Spleen (tissue), 11 donors: ENCODE measurements at regions not wholly inside any gene's neighbourhood (a gene's known extent, or its start where the extent isn't known, plus 50 kb on each side); places are given as distances from the start of the nearest gene placed in this dataset.
"Not testable (repeated sequence)": the region's sequence is repeated elsewhere in the genome, so short reads cannot be mapped to it uniquely, and the experiment has no call there.

Experiments used
- DNase-seq: peaks from one replicate; pipeline ENCODE4 v3.0.0-alpha.2; 2020
- H3K27ac ChIP-seq, 8 donors: fragments of 200-600 bp; sonication (generic) in 7 of 8; 1 replicate in 4 of 8; 2 replicates in 4 of 8; pipeline versions ENCODE4 v1.5.0 to v1.8.0; 2016 to 2021; ENCODE audit warnings: inconsistent platforms in 4 of 8, mild to moderate bottlenecking in 4 of 8, moderate library complexity in 1 of 8
- H3K27me3 ChIP-seq, 7 donors: fragments of 200-600 bp; sonication (generic) in 6 of 7; replicated peaks in 1 of 7; 1 replicate in 4 of 7; 2 replicates in 3 of 7; pipeline versions ENCODE4 v1.5.0 to v1.8.0; 2016 to 2021; ENCODE audit warnings: inconsistent platforms in 3 of 7, mild to moderate bottlenecking in 1 of 7
- H3K36me3 ChIP-seq, 6 donors: fragments of 200-600 bp; sonication (generic) in 5 of 6; 1 replicate in 4 of 6; 2 replicates in 2 of 6; pipeline versions ENCODE4 v1.5.0 to v1.8.0; 2016 to 2021; ENCODE audit warnings: inconsistent platforms in 2 of 6
- H3K4me1 ChIP-seq, 6 donors: fragments of 200-600 bp; sonication (generic) in 5 of 6; 1 replicate in 3 of 6; 2 replicates in 3 of 6; pipeline versions ENCODE4 v1.5.0 to v1.8.0; 2016 to 2021; ENCODE audit warnings: inconsistent platforms in 3 of 6
- H3K4me3 ChIP-seq, 8 donors: fragments of 200-600 bp; sonication (generic) in 7 of 8; 1 replicate in 4 of 8; 2 replicates in 4 of 8; pipeline versions ENCODE4 v1.5.0 to v1.8.0; 2016 to 2021; ENCODE audit warnings: inconsistent platforms in 4 of 8, mild to moderate bottlenecking in 4 of 8, moderate library complexity in 2 of 8
- H3K9me3 ChIP-seq, 8 donors: fragments of 200-600 bp; sonication (generic) in 7 of 8; 1 replicate in 4 of 8; 2 replicates in 4 of 8; pipeline versions ENCODE4 v1.5.0 to v1.8.0; 2016 to 2021; ENCODE audit warnings: inconsistent platforms in 4 of 8
- POLR2A ChIP-seq, 3 donors: fragments of 450-650 bp; IDR thresholded peaks; one replicate each; pipeline ENCODE4 v1.5.1; 2017; ENCODE audit warnings: antibody characterized with exemption in 3 of 3, mild to moderate bottlenecking in 1 of 3
- POLR2AphosphoS5 ChIP-seq, 3 donors: sonication (generic); formaldehyde crosslinking; IDR thresholded peaks; one replicate each; pipeline ENCODE4 v1.5.1; 2017; ENCODE audit warnings: antibody characterized with exemption in 3 of 3
- WGBS, 5 donors: extraction: QIAGEN DNeasy Blood & Tissue Kit in 3 of 5; methylation state at CpG; one replicate each; pipeline versions ENCODE4 v1.1.5 to v1.1.7; 2013 to 2018; 5-methylcytosine and 5-hydroxymethylcytosine counted together
- intact Hi-C: fragments of 100-400 bp; cut with DNase I; formaldehyde crosslinking; loops from one replicate; pipeline ENCODE4 v1.15.0; 2023; ENCODE audit warnings: low total_unique reads
- TF ChIP-seq, protein P1 (sequence below), 11 experiments: fragments of 200-600 bp in 7 of 11; fragments of 450-650 bp in 4 of 11; sonication (generic) in 4 of 11; IDR thresholded peaks in 8 of 11; conservative IDR thresholded peaks in 3 of 11; 1 replicate in 7 of 11; 2 replicates in 4 of 11; pipeline versions ENCODE4 v1.4.0 to v1.8.0; 2016 to 2021; ENCODE audit warnings: antibody characterized with exemption in 11 of 11, inconsistent platforms in 4 of 11, mild to moderate bottlenecking in 1 of 11
- donor health status: healthy with polysubstance abuse.
- donor health status: DM: no; HTN: no; CAD: no; lungs with moderate emphysema.
- donor health status: DM: no; HTN: no; CAD: no.
- donor health status: Bipolar disorder and iron deficiency.
- donor health status: healthy.
- donor health status: DM: no; HTN: no; CAD: no.
- donor health status: DM: yes; HTN: yes; CAD: no.

DNA sequence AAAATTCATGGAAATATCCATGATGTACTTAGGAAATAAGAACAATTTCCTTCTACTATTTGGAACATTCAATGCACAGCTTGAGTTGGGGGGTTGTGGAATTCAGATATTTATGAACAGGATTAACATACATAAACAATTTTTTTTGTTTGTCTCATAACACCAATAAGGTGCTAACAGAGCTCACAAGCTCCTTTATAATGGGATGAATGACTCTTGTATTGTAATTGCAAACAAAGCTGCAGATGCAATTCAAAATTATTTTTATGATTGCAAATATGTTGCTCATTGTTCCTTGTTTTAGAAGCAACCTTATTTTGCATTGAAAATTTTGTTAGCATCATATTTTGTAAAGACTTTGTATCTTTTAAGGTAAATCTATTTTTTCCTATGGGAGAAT, 265.7 kb downstream of the PCDH17 start:
- H3K9me3 ChIP-seq = peaks cover 0 to 6% (median 4%) of the 10 kb centered on the region in 8 donors
- no peak overlapping the region for H3K4me3 ChIP-seq
- H3K27me3 ChIP-seq = no peaks in the 10 kb centered on the region
- H3K36me3 ChIP-seq = no peaks in the 10 kb centered on the region
- no peak overlapping the region for H3K27ac ChIP-seq
- no peak for DNase-seq
- intact Hi-C loops = no loop called here
- TF ChIP-seq POLR2AphosphoS5 (IDR thresholded peaks at IDR 0.05) = no peak
- TF ChIP-seq POLR2A (IDR thresholded peaks at IDR 0.05) = no peak
- TF ChIP-seq, protein P1, sequence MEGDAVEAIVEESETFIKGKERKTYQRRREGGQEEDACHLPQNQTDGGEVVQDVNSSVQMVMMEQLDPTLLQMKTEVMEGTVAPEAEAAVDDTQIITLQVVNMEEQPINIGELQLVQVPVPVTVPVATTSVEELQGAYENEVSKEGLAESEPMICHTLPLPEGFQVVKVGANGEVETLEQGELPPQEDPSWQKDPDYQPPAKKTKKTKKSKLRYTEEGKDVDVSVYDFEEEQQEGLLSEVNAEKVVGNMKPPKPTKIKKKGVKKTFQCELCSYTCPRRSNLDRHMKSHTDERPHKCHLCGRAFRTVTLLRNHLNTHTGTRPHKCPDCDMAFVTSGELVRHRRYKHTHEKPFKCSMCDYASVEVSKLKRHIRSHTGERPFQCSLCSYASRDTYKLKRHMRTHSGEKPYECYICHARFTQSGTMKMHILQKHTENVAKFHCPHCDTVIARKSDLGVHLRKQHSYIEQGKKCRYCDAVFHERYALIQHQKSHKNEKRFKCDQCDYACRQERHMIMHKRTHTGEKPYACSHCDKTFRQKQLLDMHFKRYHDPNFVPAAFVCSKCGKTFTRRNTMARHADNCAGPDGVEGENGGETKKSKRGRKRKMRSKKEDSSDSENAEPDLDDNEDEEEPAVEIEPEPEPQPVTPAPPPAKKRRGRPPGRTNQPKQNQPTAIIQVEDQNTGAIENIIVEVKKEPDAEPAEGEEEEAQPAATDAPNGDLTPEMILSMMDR (IDR thresholded peaks at IDR 0.05 in 8 of 11, conservative IDR thresholded peaks at IDR 0.05 in 3 of 11) = no peak
- H3K4me1 ChIP-seq = no peaks in the 10 kb centered on the region

DNA sequence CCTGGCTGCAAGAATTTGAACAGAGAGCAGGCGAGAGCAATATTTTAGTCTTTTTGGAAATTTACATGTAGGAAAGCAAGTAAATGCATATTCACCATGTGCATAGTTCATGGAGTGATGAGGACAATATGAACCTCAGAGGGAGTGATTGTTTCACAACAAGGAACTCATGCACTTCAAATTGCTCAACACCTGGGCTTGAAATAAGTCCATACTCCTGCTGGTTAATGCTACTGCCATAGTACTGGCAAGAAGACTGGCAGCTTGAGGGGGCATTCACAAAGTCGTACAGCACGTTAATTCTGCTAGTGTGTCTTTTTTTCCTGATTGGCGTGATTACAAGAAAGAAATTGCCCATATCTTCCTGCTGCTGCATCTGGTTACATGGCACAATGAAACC, 267.6 kb downstream of the PCDH17 start:
- intact Hi-C loops = no loop called here
- DNase-seq = no peak
- H3K4me1 ChIP-seq = no peaks in the 10 kb centered on the region
- no peak for TF ChIP-seq POLR2AphosphoS5 (IDR thresholded peaks at IDR 0.05)
- H3K36me3 ChIP-seq = no peaks in the 10 kb centered on the region
- H3K9me3 ChIP-seq = peaks cover 0 to 25% (median 21%) of the 10 kb centered on the region in 8 donors
- H3K27ac ChIP-seq = no peak overlapping the region
- 78 to 92% (median 86%) methylated on average over 4 of the region's 4 CpGs for WGBS, 5 donors
- no peaks in the 10 kb centered on the region for H3K27me3 ChIP-seq
- H3K4me3 ChIP-seq = no peak overlapping the region

DNA sequence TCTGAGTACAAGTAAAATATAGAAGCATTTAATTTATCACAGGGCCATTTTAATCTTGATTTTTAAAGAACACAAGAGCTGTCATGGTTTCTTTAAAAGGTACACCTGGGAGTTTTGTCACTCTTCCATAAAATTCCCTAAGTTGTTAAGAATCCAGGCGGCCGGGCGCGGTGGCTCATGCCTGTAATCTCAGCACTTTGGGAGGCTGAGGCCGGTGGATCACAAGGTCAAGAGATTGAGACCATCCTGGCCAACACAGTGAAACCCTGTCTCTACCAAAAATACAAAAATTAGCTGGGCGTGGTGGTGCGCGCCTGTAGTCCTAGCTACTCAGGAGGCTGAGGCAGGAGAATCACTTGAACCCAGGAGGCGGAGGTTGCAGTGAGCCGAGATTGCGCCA, 278.3 kb downstream of the PCDH17 start:
- H3K27me3 ChIP-seq, H3K27ac ChIP-seq, intact Hi-C loops, H3K4me1 ChIP-seq, H3K36me3 ChIP-seq, H3K4me3 ChIP-seq, DNase-seq: not testable (repeated sequence)
- H3K9me3 ChIP-seq = peaks cover 0 to 57% (median 22%) of the 10 kb centered on the region in 8 donors
- WGBS, 5 donors = 93 to 96% (median 95%) methylated on average over 11 of the region's 11 CpGs

DNA sequence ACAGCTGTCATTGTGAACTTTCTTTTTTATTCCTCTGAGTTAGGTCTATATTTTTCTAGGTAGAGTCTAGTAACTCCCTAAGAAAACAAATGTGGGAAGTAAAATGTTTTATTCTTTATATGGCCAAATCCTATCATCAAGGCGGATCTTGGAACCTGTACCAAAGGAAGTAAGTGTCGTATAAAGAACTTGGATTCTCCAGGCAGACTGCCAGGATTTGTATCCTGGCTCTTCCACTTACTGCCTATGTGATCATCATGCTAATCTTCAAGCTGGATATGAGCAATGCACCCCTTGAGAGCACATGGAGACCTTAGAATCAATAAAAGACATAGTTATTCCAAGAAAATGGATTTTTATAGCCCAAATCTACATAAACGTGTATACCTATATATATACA, 286.5 kb downstream of the PCDH17 start:
- intact Hi-C loops = no loop called here
- 74 to 82% (median 76%) methylated on average over 3 of the region's 3 CpGs for WGBS, 5 donors
- Histone ChIP-seq H3K36me3 (no peaks in the 10 kb centered on the region), H3K27me3 (no peaks in the 10 kb centered on the region), H3K9me3 (peaks cover 0 to 4% (median 0%) of the 10 kb centered on the region in 8 donors), H3K27ac (no peak overlapping the region), H3K4me1 (no peaks in the 10 kb centered on the region), H3K4me3 (no peak overlapping the region)
- TF ChIP-seq, protein P1 (IDR thresholded peaks at IDR 0.05 in 8 of 11, conservative IDR thresholded peaks at IDR 0.05 in 3 of 11) = no peak
- no peak for TF ChIP-seq POLR2AphosphoS5 (IDR thresholded peaks at IDR 0.05)
- TF ChIP-seq POLR2A (IDR thresholded peaks at IDR 0.05) = no peak
- DNase-seq = no peak

DNA sequence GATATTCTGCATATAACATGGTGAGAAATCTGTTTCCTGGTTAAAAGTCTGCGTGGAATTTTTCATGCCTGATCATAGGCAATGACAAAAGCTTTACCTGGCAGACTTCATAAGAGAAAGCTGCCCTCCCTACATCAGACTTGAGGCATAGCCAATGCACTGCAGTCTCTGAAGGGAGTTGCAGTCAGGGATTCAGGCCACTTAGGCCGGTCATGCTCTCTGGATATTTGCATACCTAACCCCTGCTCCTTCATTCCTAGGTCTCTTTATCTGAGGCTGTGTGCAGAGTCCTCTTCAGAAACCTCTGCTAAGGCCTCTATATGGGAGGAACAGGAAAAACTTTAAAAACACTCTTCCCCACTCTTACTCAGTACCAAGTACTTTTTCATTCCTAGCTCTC, 287.4 kb downstream of the PCDH17 start:
- H3K4me3 ChIP-seq = no peak overlapping the region
- no peaks in the 10 kb centered on the region for H3K27me3 ChIP-seq
- 84 to 94% (median 91%) methylated on average over 2 of the region's 2 CpGs for WGBS, 5 donors
- DNase-seq = no peak
- H3K4me1 ChIP-seq = no peaks in the 10 kb centered on the region
- peaks cover 0 to 6% (median under 1%) of the 10 kb centered on the region in 8 donors for H3K9me3 ChIP-seq
- TF ChIP-seq, protein P1 (IDR thresholded peaks at IDR 0.05 in 8 of 11, conservative IDR thresholded peaks at IDR 0.05 in 3 of 11) = no peak
- no peak for TF ChIP-seq POLR2AphosphoS5 (IDR thresholded peaks at IDR 0.05)
- no peak for TF ChIP-seq POLR2A (IDR thresholded peaks at IDR 0.05)
- intact Hi-C loops = no loop called here
- no peak overlapping the region for H3K27ac ChIP-seq
- H3K36me3 ChIP-seq = no peaks in the 10 kb centered on the region
